ENCODE measurements at regions not wholly inside any gene's neighbourhood (a gene's known extent, or its start where the extent isn't known, plus 50 kb on each side); places are given as distances from the start of the nearest gene placed in this dataset.
A peak's percentile ranks its signal among the peaks of the same experiment; 100 is the strongest.

DNA sequence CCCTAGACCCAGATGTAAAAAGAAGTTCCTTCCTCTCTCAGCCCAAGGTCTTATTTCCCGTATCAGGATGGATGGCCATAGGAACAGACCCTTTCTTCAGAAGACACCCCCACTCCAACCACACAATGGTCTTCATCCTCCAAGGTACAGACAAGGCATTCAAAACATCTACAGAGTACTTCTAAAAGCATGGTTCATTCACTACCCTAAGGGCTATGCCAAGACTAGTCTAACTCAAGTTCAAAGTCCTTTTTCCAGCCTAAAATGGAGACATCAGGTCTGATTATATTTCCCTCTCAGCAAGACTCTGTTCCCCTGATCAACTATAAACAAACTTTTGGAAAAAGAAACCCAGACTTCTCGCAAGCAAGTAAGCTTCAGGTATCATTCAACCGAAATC, 388.9 kb downstream of the NPIPA8 start:
- Histone ChIP-seq H3K27me3 (ENCODE audit: control insufficient read depth in 2 of 2, insufficient read depth in 2 of 2, low read length in 2 of 2) (no peaks in the 10 kb centered on the region), H3K9ac (ENCODE audit: low read depth in 1 of 2, low read length in 2 of 2) (no peak overlapping the region), H3K27ac (ENCODE audit: low read depth in 2 of 2, low read length in 2 of 2) (no peak overlapping the region), H3K36me3 (ENCODE audit: control insufficient read depth in 2 of 2, insufficient read depth in 2 of 2, low read length in 2 of 2) (no peaks in the 10 kb centered on the region), H3K4me3 (ENCODE audit: low read length in 2 of 2) (no peak overlapping the region), H3K9me3 (ENCODE audit: control insufficient read depth in 2 of 2, low read length in 2 of 2) (no peaks in the 10 kb centered on the region), H3K4me1 (ENCODE audit: control insufficient read depth in 2 of 2, insufficient read depth in 2 of 2, low read length in 2 of 2) (no peaks in the 10 kb centered on the region)

DNA sequence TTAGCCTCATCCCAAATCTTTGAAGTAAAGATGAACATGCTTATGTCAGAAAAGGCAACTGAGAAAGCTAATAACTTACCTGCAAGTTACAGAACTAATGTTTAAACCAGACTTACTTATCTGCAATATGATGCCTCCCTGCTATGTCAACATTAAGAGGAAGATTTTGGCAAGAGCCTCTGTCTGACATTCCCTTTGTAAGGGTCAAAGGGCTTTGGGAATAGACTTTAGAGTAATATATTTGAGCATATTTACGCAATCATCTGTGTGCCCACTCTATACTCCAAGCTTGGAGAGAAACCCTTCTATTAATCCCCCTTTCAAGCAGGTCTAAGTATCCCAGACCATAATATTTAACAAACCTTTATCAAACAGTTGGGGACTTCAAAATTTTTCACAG, 389.4 kb downstream of the NPIPA8 start:
- H3K9me3 ChIP-seq (ENCODE audit: control insufficient read depth in 2 of 2, low read length in 2 of 2): no peaks in the 10 kb centered on the region
- no peaks in the 10 kb centered on the region for H3K4me1 ChIP-seq (ENCODE audit: control insufficient read depth in 2 of 2, insufficient read depth in 2 of 2, low read length in 2 of 2)
- H3K27me3 ChIP-seq (ENCODE audit: control insufficient read depth in 2 of 2, insufficient read depth in 2 of 2, low read length in 2 of 2): no peaks in the 10 kb centered on the region
- H3K4me3 ChIP-seq (ENCODE audit: low read length in 2 of 2): no peak overlapping the region
- H3K27ac ChIP-seq (ENCODE audit: low read depth in 2 of 2, low read length in 2 of 2): no peak overlapping the region
- no peak overlapping the region for H3K9ac ChIP-seq (ENCODE audit: low read depth in 1 of 2, low read length in 2 of 2)
- H3K36me3 ChIP-seq (ENCODE audit: control insufficient read depth in 2 of 2, insufficient read depth in 2 of 2, low read length in 2 of 2): no peaks in the 10 kb centered on the region

DNA sequence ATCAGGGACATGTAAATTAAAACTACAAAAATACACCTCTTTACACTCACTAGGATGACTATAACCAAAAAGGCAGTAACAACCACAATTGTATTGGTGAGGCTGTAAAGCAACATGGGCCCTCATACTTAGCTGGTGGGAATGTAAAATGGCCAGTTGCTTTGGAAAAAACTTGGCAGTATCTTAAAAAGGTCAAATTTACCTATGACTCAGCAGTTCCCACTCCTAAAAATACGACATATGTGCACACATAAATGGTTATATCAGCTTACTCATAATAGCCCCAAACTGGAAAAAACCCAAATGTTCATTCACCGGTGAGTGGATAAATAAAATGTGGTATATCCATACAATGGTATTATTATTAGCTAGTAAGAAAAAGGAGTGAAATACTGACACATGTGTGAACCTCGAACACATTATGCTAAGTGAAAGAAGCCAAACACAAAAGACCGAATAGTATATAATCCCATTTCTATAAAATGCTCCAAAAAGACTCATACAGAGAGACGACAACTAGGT, 391.4 kb downstream of the NPIPA8 start:
- Histone ChIP-seq H3K4me3 (ENCODE audit: low read length in 2 of 2) (no peak overlapping the region), H3K27ac (ENCODE audit: low read depth in 2 of 2, low read length in 2 of 2) (no peak overlapping the region), H3K9ac (ENCODE audit: low read depth in 1 of 2, low read length in 2 of 2) (no peak overlapping the region), H3K36me3 (ENCODE audit: control insufficient read depth in 2 of 2, insufficient read depth in 2 of 2, low read length in 2 of 2) (no peaks in the 10 kb centered on the region), H3K27me3 (ENCODE audit: control insufficient read depth in 2 of 2, insufficient read depth in 2 of 2, low read length in 2 of 2) (no peaks in the 10 kb centered on the region), H3K9me3 (ENCODE audit: control insufficient read depth in 2 of 2, low read length in 2 of 2) (no peaks in the 10 kb centered on the region), H3K4me1 (ENCODE audit: control insufficient read depth in 2 of 2, insufficient read depth in 2 of 2, low read length in 2 of 2) (no peaks in the 10 kb centered on the region)

DNA sequence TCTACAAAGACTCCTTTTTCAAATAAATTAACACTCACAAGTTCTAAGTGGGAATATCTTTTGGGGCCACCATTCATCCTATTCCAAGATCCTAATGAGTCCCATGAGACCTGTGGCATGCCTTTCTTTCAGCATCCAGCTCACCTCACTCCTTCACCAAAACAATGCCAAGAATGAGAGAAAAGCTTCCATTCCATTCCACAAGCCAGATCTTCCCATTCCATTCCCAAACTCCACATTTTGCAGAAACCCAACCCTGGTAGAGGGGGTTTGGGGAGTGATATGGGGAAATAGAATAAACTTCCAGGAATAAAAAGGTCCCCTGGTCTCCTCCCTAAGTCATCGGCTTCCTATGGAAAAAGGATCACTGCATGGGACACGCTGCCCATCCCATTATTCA, 392.2 kb downstream of the NPIPA8 start:
- no peaks in the 10 kb centered on the region for H3K36me3 ChIP-seq (ENCODE audit: control insufficient read depth in 2 of 2, insufficient read depth in 2 of 2, low read length in 2 of 2)
- H3K4me1 ChIP-seq (ENCODE audit: control insufficient read depth in 2 of 2, insufficient read depth in 2 of 2, low read length in 2 of 2): no peaks in the 10 kb centered on the region
- H3K27ac ChIP-seq (ENCODE audit: low read depth in 2 of 2, low read length in 2 of 2): no peak overlapping the region
- no peak overlapping the region for H3K9ac ChIP-seq (ENCODE audit: low read depth in 1 of 2, low read length in 2 of 2)
- no peaks in the 10 kb centered on the region for H3K9me3 ChIP-seq (ENCODE audit: control insufficient read depth in 2 of 2, low read length in 2 of 2)
- no peak overlapping the region for H3K4me3 ChIP-seq (ENCODE audit: low read length in 2 of 2)
- no peaks in the 10 kb centered on the region for H3K27me3 ChIP-seq (ENCODE audit: control insufficient read depth in 2 of 2, insufficient read depth in 2 of 2, low read length in 2 of 2)

DNA sequence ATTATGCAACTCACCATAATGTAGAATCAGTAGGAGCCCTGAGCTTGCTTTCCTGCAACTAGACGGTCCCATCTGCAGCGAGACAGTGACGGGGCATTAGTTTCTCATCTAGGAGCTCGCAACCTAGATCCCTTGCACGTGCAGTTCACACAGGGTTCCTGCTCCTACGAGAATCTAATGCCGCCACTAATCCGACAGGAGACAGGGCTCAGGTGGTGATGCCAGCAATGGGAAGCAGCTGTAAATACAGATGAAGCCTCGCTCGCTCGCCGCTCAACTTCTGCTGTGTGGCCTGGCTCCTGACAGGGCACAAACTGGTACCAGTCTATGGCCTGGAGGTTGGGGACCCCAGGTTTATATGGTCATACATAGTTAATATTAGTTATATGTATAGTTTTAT, 394.5 kb downstream of the NPIPA8 start:
- no peaks in the 10 kb centered on the region for H3K9me3 ChIP-seq (ENCODE audit: control insufficient read depth in 2 of 2, low read length in 2 of 2)
- H3K9ac ChIP-seq (ENCODE audit: low read depth in 1 of 2, low read length in 2 of 2): no peak overlapping the region
- H3K27me3 ChIP-seq (ENCODE audit: control insufficient read depth in 2 of 2, insufficient read depth in 2 of 2, low read length in 2 of 2): no peaks in the 10 kb centered on the region
- H3K4me3 ChIP-seq (ENCODE audit: low read length in 2 of 2): no peak overlapping the region
- H3K4me1 ChIP-seq (ENCODE audit: control insufficient read depth in 2 of 2, insufficient read depth in 2 of 2, low read length in 2 of 2): no peaks in the 10 kb centered on the region
- no peaks in the 10 kb centered on the region for H3K36me3 ChIP-seq (ENCODE audit: control insufficient read depth in 2 of 2, insufficient read depth in 2 of 2, low read length in 2 of 2)
- no peak overlapping the region for H3K27ac ChIP-seq (ENCODE audit: low read depth in 2 of 2, low read length in 2 of 2)

DNA sequence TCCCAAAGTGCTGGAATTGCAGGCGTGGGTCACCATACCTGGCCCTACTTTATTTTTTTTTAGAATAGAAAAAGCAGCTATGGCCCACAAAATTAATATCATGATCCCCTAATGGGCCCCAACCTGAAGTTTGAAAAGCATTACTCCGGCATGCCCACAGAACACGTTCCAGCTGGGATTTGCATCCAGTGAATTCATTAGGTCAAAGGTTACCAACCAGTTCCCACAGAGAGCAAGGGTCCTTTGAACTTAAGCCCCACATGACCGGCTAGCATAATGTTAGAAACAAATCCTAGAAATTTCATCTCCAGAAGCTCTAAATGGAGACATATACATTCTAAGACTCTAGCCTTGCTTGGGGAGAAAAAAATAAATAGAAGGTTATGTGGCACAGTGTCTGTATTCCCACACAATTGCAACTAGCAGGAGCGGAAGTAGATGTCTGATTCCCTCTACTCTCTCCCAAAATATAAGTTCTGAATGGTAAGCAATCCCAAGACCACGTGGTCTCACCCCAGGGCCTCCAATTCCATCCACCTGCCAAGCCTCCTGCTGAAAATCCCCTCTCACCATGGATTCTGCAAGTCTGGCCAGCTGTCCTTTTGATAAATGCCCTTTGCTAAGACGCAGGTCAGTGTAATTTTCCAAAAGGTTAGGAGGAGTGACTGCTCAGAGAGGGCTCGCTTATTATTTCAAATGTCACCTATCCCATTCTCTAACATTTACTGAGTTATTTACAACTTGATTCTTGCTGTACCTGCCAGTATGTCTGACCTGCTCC, 395.8 kb downstream of the NPIPA8 start:
- H3K36me3 ChIP-seq (ENCODE audit: control insufficient read depth in 2 of 2, insufficient read depth in 2 of 2, low read length in 2 of 2): no peaks in the 10 kb centered on the region

DNA sequence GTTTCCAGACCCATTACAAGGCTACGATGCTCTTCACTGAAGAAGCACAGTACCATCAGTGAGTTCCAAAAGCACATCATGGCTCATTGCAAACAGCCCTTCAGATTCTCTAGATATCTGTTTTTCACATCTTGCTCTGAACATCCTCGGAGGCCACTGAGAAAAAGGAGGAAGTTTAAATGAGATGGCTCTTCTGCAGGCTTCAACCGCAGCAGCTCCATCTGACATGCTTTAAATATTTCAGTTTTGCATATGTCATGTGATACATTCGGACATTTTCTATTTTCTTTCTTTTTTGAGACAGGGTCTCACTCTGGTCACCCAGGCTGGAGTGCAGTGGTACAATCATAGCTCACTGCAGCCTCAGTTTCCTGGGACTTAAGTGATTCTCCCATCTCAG, 396.8 kb downstream of the NPIPA8 start:
- Histone ChIP-seq H3K36me3 (ENCODE audit: control insufficient read depth in 2 of 2, insufficient read depth in 2 of 2, low read length in 2 of 2) (no peaks in the 10 kb centered on the region), H3K4me1 (ENCODE audit: control insufficient read depth in 2 of 2, insufficient read depth in 2 of 2, low read length in 2 of 2) (no peaks in the 10 kb centered on the region), H3K27ac (ENCODE audit: low read depth in 2 of 2, low read length in 2 of 2) (no peak overlapping the region)

More for the DNA sequence above, 395.8 kb downstream of the NPIPA8 start:
- H3K9ac ChIP-seq (ENCODE audit: low read depth in 1 of 2, low read length in 2 of 2): no peak overlapping the region
- no peaks in the 10 kb centered on the region for H3K27me3 ChIP-seq (ENCODE audit: control insufficient read depth in 2 of 2, insufficient read depth in 2 of 2, low read length in 2 of 2)
- no peak overlapping the region for H3K4me3 ChIP-seq (ENCODE audit: low read length in 2 of 2)
- H3K4me1 ChIP-seq (ENCODE audit: control insufficient read depth in 2 of 2, insufficient read depth in 2 of 2, low read length in 2 of 2): no peaks in the 10 kb centered on the region
- no peaks in the 10 kb centered on the region for H3K9me3 ChIP-seq (ENCODE audit: control insufficient read depth in 2 of 2, low read length in 2 of 2)
- H3K27ac ChIP-seq (ENCODE audit: low read depth in 2 of 2, low read length in 2 of 2): no peak overlapping the region

DNA sequence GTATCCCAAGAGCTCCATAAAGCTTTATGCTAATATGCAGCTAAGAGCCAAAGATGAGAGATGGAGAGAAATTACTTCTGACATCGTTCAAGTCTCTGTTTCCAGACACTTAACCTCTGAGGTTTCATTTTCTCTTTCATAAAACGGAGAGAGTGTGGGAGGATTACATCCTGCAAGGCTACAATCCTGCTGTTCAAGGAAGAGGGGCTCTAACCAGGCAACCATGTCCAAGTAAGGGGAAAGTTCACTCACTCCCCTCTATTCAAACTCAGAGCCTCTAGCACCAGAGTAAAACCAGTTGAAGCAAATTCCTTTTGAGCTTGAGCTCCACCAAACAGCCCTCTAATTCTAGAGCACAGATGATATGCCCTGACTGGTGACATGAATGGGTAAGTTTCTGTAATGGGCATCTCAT, 397.4 kb downstream of the NPIPA8 start:
- no peaks in the 10 kb centered on the region for H3K4me1 ChIP-seq (ENCODE audit: control insufficient read depth in 2 of 2, insufficient read depth in 2 of 2, low read length in 2 of 2)
- H3K9ac ChIP-seq (ENCODE audit: low read depth in 1 of 2, low read length in 2 of 2): no peak overlapping the region
- H3K4me3 ChIP-seq (ENCODE audit: low read length in 2 of 2): peak overlapping the region in 1 of 2 donors; percentile 41
- H3K9me3 ChIP-seq (ENCODE audit: control insufficient read depth in 2 of 2, low read length in 2 of 2): no peaks in the 10 kb centered on the region
- H3K36me3 ChIP-seq (ENCODE audit: control insufficient read depth in 2 of 2, insufficient read depth in 2 of 2, low read length in 2 of 2): no peaks in the 10 kb centered on the region
- H3K27ac ChIP-seq (ENCODE audit: low read depth in 2 of 2, low read length in 2 of 2): no peak overlapping the region
- H3K27me3 ChIP-seq (ENCODE audit: control insufficient read depth in 2 of 2, insufficient read depth in 2 of 2, low read length in 2 of 2): no peaks in the 10 kb centered on the region

More for the DNA sequence above, 396.8 kb downstream of the NPIPA8 start:
- Histone ChIP-seq H3K9me3 (ENCODE audit: control insufficient read depth in 2 of 2, low read length in 2 of 2) (no peaks in the 10 kb centered on the region), H3K9ac (ENCODE audit: low read depth in 1 of 2, low read length in 2 of 2) (no peak overlapping the region), H3K4me3 (ENCODE audit: low read length in 2 of 2) (no peak overlapping the region), H3K27me3 (ENCODE audit: control insufficient read depth in 2 of 2, insufficient read depth in 2 of 2, low read length in 2 of 2) (no peaks in the 10 kb centered on the region)

DNA sequence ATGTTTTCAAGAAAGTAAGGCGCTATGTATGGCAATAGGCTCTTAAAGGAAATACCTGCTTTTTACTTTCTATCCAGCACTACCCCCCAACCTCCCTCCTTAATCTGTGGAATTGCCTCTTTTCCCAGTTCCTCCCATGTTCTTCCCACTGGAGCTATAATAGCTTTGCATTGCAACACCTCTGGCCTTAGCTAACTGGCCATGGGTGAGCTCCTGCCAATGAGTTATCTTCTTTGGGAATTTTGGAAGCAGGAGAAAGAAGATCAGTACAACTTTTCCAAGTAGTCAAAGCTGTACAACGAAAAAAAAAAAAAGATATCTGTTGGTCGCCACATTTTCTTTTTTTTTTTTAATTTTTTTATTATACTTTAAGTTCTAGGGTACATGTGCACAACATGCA, 398.0 kb downstream of the NPIPA8 start:
- no peaks in the 10 kb centered on the region for H3K27me3 ChIP-seq (ENCODE audit: control insufficient read depth in 2 of 2, insufficient read depth in 2 of 2, low read length in 2 of 2)
- H3K9me3 ChIP-seq (ENCODE audit: control insufficient read depth in 2 of 2, low read length in 2 of 2): no peaks in the 10 kb centered on the region
- no peaks in the 10 kb centered on the region for H3K36me3 ChIP-seq (ENCODE audit: control insufficient read depth in 2 of 2, insufficient read depth in 2 of 2, low read length in 2 of 2)
- no peak overlapping the region for H3K4me3 ChIP-seq (ENCODE audit: low read length in 2 of 2)
- H3K9ac ChIP-seq (ENCODE audit: low read depth in 1 of 2, low read length in 2 of 2): no peak overlapping the region
- H3K27ac ChIP-seq (ENCODE audit: low read depth in 2 of 2, low read length in 2 of 2): no peak overlapping the region
- no peaks in the 10 kb centered on the region for H3K4me1 ChIP-seq (ENCODE audit: control insufficient read depth in 2 of 2, insufficient read depth in 2 of 2, low read length in 2 of 2)

DNA sequence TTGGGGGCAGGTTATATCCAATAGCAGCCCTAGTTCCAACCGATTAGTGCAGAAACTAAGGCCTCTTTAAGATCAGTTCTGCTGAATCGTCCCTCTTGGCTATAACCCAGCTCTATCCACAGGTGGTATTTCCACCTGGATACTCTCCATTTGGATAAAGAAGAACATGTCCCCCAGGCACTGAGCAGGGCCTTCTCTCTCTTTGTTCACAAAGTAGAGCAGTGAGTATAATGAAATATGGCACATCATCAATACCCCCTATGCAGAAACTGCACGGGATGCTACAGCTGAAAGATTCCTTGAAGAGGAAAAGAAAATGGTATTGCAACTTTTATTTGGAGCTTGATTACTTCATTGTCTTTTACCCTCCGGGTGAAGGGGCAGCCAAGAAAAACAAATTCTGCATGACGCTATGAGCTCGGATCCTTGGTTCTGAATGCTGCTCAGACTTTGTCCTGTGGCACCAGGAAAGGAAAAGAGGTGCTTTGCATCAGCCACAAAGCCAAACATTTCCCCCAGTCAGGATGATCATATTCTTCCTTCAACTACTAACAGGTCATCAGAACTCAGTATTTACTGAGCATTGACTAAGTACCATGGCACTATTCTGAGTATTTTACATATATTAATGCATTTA, 399.7 kb downstream of the NPIPA8 start:
- Histone ChIP-seq H3K9me3 (ENCODE audit: control insufficient read depth in 2 of 2, low read length in 2 of 2) (no peaks in the 10 kb centered on the region), H3K4me1 (ENCODE audit: control insufficient read depth in 2 of 2, insufficient read depth in 2 of 2, low read length in 2 of 2) (no peaks in the 10 kb centered on the region), H3K4me3 (ENCODE audit: low read length in 2 of 2) (no peak overlapping the region), H3K36me3 (ENCODE audit: control insufficient read depth in 2 of 2, insufficient read depth in 2 of 2, low read length in 2 of 2) (no peaks in the 10 kb centered on the region), H3K27me3 (ENCODE audit: control insufficient read depth in 2 of 2, insufficient read depth in 2 of 2, low read length in 2 of 2) (no peaks in the 10 kb centered on the region), H3K27ac (ENCODE audit: low read depth in 2 of 2, low read length in 2 of 2) (no peak overlapping the region), H3K9ac (ENCODE audit: low read depth in 1 of 2, low read length in 2 of 2) (no peak overlapping the region)
